ENCODE measurements at regions not wholly inside any gene's neighbourhood (a gene's known extent, or its start where the extent isn't known, plus 50 kb on each side); places are given as distances from the start of the nearest gene placed in this dataset.

DNA sequence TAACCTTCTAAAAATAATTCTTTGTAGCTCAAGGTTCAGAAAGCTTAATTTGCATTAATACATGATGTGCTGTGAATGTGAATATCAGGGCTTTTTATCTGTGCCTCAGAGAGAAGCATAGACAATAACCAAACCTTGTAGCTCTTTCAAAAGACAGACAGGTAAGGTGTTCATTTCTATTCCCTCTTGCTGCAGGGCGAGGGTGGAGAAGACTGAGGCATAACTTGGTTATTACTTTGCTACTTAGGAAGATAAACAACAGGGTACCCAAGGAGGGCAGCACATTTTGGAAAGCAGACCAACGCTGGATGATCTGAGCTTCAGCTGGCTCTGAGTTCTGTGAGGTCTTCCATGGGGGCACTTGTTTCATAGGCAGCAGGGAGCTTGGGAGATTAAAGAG lies 408.6 kb upstream of the RARB start:
- DNase-seq: no peak
- peaks cover 3% of the 10 kb centered on the region for H3K27me3 Mint-ChIP-seq (ENCODE audit: insufficient read depth)

DNA sequence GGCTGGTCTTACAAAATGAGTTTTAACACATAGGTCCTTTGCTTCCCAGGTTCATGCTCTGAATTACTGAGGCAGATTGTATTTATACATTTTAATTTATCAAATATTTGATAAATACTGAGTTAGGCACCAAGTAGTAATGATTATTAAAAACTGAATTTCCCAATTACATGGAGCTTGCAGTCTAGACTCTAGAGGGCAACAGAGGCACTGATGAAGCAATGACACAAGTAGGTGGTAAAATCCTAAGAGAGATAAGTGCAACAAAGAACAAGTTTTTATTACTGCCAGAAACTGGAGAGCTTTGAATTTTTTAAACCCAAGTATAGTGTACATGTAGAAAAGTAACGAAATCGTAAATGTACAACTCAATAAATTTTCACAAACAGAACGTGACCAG lies 406.2 kb upstream of the RARB start:
- H3K4me3 ChIP-seq (ENCODE audit: low read length): no peak overlapping the region
- H3K36me3 Mint-ChIP-seq (ENCODE audit: low read depth): no peaks in the 10 kb centered on the region
- H3K4me1 ChIP-seq (ENCODE audit: control insufficient read depth, insufficient read depth, low read length): no peaks in the 10 kb centered on the region
- 92% methylated on average over 3 of the region's 3 CpGs; no CpG with 5 or more reads in 1 of the 2 experiments for WGBS, 2 experiments (ENCODE audit: insufficient coverage in 1 of 2, insufficient read length in 1 of 2)
- no peaks in the 10 kb centered on the region for H3K36me3 ChIP-seq (ENCODE audit: control insufficient read depth, insufficient read depth, low read length)
- no peak overlapping the region for H3K9ac ChIP-seq (ENCODE audit: extremely low read depth, low read length, poor library complexity, severe bottlenecking)
- peaks cover 15% of the 10 kb centered on the region for H3K4me1 Mint-ChIP-seq
- H3K9me3 Mint-ChIP-seq: no peaks in the 10 kb centered on the region
- no peak overlapping the region for H3K27ac ChIP-seq (ENCODE audit: low read depth, low read length)
- H3K9me3 ChIP-seq (ENCODE audit: control insufficient read depth, low read length): peaks cover 5% of the 10 kb centered on the region
- no peaks in the 10 kb centered on the region for H3K27me3 ChIP-seq (ENCODE audit: control insufficient read depth, insufficient read depth, low read length, poor library complexity, severe bottlenecking)
- H3K27ac Mint-ChIP-seq: no peak overlapping the region
- DNase-seq: no peak
- no peak overlapping the region for H3K4me3 Mint-ChIP-seq
- H3K27me3 Mint-ChIP-seq (ENCODE audit: insufficient read depth): peaks cover 17% of the 10 kb centered on the region
- TF ChIP-seq, protein P1, sequence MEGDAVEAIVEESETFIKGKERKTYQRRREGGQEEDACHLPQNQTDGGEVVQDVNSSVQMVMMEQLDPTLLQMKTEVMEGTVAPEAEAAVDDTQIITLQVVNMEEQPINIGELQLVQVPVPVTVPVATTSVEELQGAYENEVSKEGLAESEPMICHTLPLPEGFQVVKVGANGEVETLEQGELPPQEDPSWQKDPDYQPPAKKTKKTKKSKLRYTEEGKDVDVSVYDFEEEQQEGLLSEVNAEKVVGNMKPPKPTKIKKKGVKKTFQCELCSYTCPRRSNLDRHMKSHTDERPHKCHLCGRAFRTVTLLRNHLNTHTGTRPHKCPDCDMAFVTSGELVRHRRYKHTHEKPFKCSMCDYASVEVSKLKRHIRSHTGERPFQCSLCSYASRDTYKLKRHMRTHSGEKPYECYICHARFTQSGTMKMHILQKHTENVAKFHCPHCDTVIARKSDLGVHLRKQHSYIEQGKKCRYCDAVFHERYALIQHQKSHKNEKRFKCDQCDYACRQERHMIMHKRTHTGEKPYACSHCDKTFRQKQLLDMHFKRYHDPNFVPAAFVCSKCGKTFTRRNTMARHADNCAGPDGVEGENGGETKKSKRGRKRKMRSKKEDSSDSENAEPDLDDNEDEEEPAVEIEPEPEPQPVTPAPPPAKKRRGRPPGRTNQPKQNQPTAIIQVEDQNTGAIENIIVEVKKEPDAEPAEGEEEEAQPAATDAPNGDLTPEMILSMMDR (conservative IDR thresholded peaks at IDR 0.05): peak; percentile 71

More for the DNA sequence above, 408.6 kb upstream of the RARB start:
- H3K4me3 ChIP-seq (ENCODE audit: low read length): no peak overlapping the region
- H3K9me3 ChIP-seq (ENCODE audit: control insufficient read depth, low read length): peaks cover 5% of the 10 kb centered on the region
- no peak overlapping the region for H3K4me3 Mint-ChIP-seq
- H3K36me3 ChIP-seq (ENCODE audit: control insufficient read depth, insufficient read depth, low read length): no peaks in the 10 kb centered on the region
- H3K4me1 ChIP-seq (ENCODE audit: control insufficient read depth, insufficient read depth, low read length): no peaks in the 10 kb centered on the region
- H3K27ac Mint-ChIP-seq: no peak overlapping the region
- H3K9me3 Mint-ChIP-seq: no peaks in the 10 kb centered on the region
- H3K9ac ChIP-seq (ENCODE audit: extremely low read depth, low read length, poor library complexity, severe bottlenecking): no peak overlapping the region
- peaks cover 15% of the 10 kb centered on the region for H3K4me1 Mint-ChIP-seq
- H3K27me3 ChIP-seq (ENCODE audit: control insufficient read depth, insufficient read depth, low read length, poor library complexity, severe bottlenecking): no peaks in the 10 kb centered on the region
- 80 to 84% methylated on average over 1 to 2 of the region's 2 CpGs for WGBS, 2 experiments (ENCODE audit: insufficient coverage in 1 of 2, insufficient read length in 1 of 2)
- no peaks in the 10 kb centered on the region for H3K36me3 Mint-ChIP-seq (ENCODE audit: low read depth)
- TF ChIP-seq, protein P1 (conservative IDR thresholded peaks at IDR 0.05): no peak
- no peak overlapping the region for H3K27ac ChIP-seq (ENCODE audit: low read depth, low read length)

DNA sequence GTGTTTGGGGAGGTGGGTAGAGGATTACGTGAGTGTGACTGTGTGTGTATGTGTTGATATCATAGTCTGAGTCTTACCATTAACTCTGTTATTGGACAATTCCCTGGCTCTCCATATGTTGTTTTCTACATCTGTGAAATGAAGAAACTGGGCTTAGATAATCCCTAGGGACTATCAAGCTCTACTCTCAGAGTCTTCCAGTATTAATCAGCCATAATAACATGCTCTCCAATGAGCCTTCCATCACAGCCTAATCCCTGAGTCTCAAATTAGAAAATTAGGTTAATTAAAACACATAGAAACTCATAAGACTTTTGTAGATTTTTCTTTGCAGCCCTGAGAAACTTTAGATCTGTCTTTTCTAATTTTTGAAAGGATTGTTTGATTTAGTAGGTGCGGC lies 404.2 kb upstream of the RARB start:
- TF ChIP-seq, protein P1 (conservative IDR thresholded peaks at IDR 0.05): no peak
- Histone ChIP-seq H3K9me3 (ENCODE audit: control insufficient read depth, low read length) (peaks cover 5% of the 10 kb centered on the region), H3K27ac (ENCODE audit: low read depth, low read length) (no peak overlapping the region), H3K4me1 (ENCODE audit: control insufficient read depth, insufficient read depth, low read length) (no peaks in the 10 kb centered on the region), H3K9ac (ENCODE audit: extremely low read depth, low read length, poor library complexity, severe bottlenecking) (no peak overlapping the region), H3K4me3 (ENCODE audit: low read length) (no peak overlapping the region), H3K36me3 (ENCODE audit: control insufficient read depth, insufficient read depth, low read length) (no peaks in the 10 kb centered on the region), H3K27me3 (ENCODE audit: control insufficient read depth, insufficient read depth, low read length, poor library complexity, severe bottlenecking) (peaks cover 8% of the 10 kb centered on the region)
- 100% methylated on average over 1 of the region's 2 CpGs; no CpG with 5 or more reads in 1 of the 2 experiments for WGBS, 2 experiments (ENCODE audit: insufficient coverage in 1 of 2, insufficient read length in 1 of 2)
- Mint-ChIP-seq H3K36me3 (ENCODE audit: low read depth) (no peaks in the 10 kb centered on the region), H3K9me3 (no peaks in the 10 kb centered on the region), H3K27me3 (ENCODE audit: insufficient read depth) (peaks cover 36% of the 10 kb centered on the region), H3K27ac (no peak overlapping the region), H3K4me3 (no peak overlapping the region), H3K4me1 (peaks cover 14% of the 10 kb centered on the region)
- DNase-seq: no peak

Data from endodermal cell (in vitro differentiated cells).